Activated T-helper 1 cell treated with anti-CD3 and anti-CD28 coated beads, Interleukin-2, amount 50 U/mL, for 16 hours (primary cell): ENCODE measurements at regions not wholly inside any gene's neighbourhood (a gene's known extent, or its start where the extent isn't known, plus 50 kb on each side); places are given as distances from the start of the nearest gene placed in this dataset.
"Not testable (repeated sequence)": the region's sequence is repeated elsewhere in the genome, so short reads cannot be mapped to it uniquely, and the experiment has no call there.

Source experiments
- DNase-seq, 2 donors: peaks; one replicate each; pipeline ENCODE4 v3.0.0-alpha.2; 2020; ENCODE audit warnings: low read depth in 1 of 2, low spot score in 1 of 2

- DNase-seq, result no peak
Observed at GRCh38 chr2:41141146-41141791, 689.4 kb upstream of the SLC8A1 start.

GRCh38 chr2:41142478-41142877 lies 690.6 kb upstream of the SLC8A1 start:
- DNase-seq, result no peak

GRCh38 chr2:41145066-41145465 lies 693.2 kb upstream of the SLC8A1 start:
- no peak for DNase-seq

- DNase-seq, result no peak
Observed at GRCh38 chr2:41149054-41149453, 697.2 kb upstream of the SLC8A1 start.

- no peak for DNase-seq
Observed at GRCh38 chr2:41151746-41152145, 699.9 kb upstream of the SLC8A1 start.

GRCh38 chr2:41152318-41152717 lies 700.4 kb upstream of the SLC8A1 start:
- no peak for DNase-seq

GRCh38 chr2:41160439-41160838 lies 708.5 kb upstream of the SLC8A1 start:
- no peak for DNase-seq

- no peak for DNase-seq
Observed at GRCh38 chr2:41167014-41167413, 715.1 kb upstream of the SLC8A1 start.

GRCh38 chr2:41169744-41170143 lies 717.9 kb upstream of the SLC8A1 start:
- DNase-seq, result no peak

- no peak for DNase-seq
Observed at GRCh38 chr2:41170589-41170988, 718.7 kb upstream of the SLC8A1 start.

- no peak for DNase-seq
Observed at GRCh38 chr2:41180387-41180786, 728.5 kb upstream of the SLC8A1 start.

- DNase-seq, result no peak
Observed at GRCh38 chr2:41182961-41183360, 731.1 kb upstream of the SLC8A1 start.

- no peak for DNase-seq
Observed at GRCh38 chr2:41187376-41188122, 735.7 kb upstream of the SLC8A1 start.

GRCh38 chr2:41194230-41194629 lies 742.3 kb upstream of the SLC8A1 start:
- no peak for DNase-seq

- DNase-seq, result no peak
Observed at GRCh38 chr2:41197781-41198180, 745.9 kb upstream of the SLC8A1 start.

- DNase-seq, result no peak
Observed at GRCh38 chr2:41199334-41199733, 747.4 kb upstream of the SLC8A1 start.

- DNase-seq, result no peak
Observed at GRCh38 chr2:41204315-41204714, 752.4 kb upstream of the SLC8A1 start.

- no peak for DNase-seq
Observed at GRCh38 chr2:41206004-41206403, 754.1 kb upstream of the SLC8A1 start.

GRCh38 chr2:41207578-41207977 lies 755.7 kb upstream of the SLC8A1 start:
- DNase-seq, result no peak

- DNase-seq, result not testable (repeated sequence)
Observed at GRCh38 chr2:41210030-41210429, 758.1 kb upstream of the SLC8A1 start.

- no peak for DNase-seq
Observed at GRCh38 chr2:41216978-41217377, 765.1 kb upstream of the SLC8A1 start.

GRCh38 chr2:41222593-41222992 lies 770.7 kb upstream of the SLC8A1 start:
- no peak for DNase-seq

- DNase-seq, result no peak
Observed at GRCh38 chr2:41234093-41234492, 782.2 kb upstream of the SLC8A1 start.
